ENCODE measurements at regions not wholly inside any gene's neighbourhood (a gene's known extent, or its start where the extent isn't known, plus 50 kb on each side); places are given as distances from the start of the nearest gene placed in this dataset.

DNA sequence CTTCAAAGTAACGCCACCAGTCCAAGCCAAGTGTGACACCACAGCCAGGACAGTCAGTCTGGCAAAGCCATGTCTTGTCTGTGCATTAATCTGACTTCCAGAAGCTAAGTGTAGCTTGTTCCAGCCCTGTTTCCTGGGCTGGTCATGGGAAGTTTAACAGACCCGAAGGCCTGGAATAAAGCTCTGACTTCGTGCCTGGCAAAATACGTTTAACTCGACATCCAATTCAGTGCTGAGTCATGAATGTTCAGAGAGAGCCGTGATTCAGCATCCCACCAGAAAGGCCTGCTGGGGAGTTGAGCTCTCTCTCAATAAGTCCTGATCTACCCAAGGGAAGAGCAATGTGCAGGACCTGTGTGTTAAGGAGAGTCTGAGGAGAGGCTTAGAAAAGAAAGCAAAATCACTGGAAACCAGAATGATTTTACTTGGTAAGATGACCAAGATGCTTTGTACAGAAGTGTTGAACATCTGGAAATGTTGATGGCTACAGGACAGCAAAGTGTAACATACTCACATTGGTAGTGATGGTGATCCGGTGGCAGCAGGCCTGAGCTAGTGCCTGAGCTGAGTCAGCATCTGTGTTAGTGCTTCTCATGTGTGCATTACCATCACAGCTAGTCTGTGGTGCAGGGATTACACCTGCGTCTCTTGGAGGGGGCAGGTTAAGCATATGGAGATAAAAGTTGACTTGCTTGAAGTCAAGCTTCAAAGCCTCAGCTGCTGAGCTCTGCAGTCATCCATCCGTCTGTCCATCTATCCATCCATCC is 743.7 kb upstream of the HS6ST1 start:
- TF ChIP-seq EZH2 (IDR thresholded peaks at IDR 0.05; ENCODE audit: borderline replicate concordance, low read depth, low read length, poor library complexity, severe bottlenecking), result no peak
- TF ChIP-seq, protein P1, sequence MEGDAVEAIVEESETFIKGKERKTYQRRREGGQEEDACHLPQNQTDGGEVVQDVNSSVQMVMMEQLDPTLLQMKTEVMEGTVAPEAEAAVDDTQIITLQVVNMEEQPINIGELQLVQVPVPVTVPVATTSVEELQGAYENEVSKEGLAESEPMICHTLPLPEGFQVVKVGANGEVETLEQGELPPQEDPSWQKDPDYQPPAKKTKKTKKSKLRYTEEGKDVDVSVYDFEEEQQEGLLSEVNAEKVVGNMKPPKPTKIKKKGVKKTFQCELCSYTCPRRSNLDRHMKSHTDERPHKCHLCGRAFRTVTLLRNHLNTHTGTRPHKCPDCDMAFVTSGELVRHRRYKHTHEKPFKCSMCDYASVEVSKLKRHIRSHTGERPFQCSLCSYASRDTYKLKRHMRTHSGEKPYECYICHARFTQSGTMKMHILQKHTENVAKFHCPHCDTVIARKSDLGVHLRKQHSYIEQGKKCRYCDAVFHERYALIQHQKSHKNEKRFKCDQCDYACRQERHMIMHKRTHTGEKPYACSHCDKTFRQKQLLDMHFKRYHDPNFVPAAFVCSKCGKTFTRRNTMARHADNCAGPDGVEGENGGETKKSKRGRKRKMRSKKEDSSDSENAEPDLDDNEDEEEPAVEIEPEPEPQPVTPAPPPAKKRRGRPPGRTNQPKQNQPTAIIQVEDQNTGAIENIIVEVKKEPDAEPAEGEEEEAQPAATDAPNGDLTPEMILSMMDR (conservative IDR thresholded peaks at IDR 0.05; ENCODE audit: low read depth, low read length), result no peak

Measured in A673 (cell line).